GM12864 (cell line): ENCODE measurements at regions not wholly inside any gene's neighbourhood (a gene's known extent, or its start where the extent isn't known, plus 50 kb on each side); places are given as distances from the start of the nearest gene placed in this dataset.

Experiments used
- DNase-seq: peaks from one replicate; pipeline ENCODE4 v3.0.0-alpha.2; 2011; ENCODE audit warnings: low read depth
- H3K4me3 ChIP-seq: 2 replicates; pipeline ENCODE4 v1.5.1; 2011; ENCODE audit warnings: mild to moderate bottlenecking, low read depth, low read length, control low read depth
- TF ChIP-seq, protein P1 (sequence below): IDR thresholded peaks from 2 replicates; pipeline ENCODE4 v1.5.1; 2011; ENCODE audit warnings: low read depth, mild to moderate bottlenecking, moderate library complexity, low read length, control low read depth, inconsistent platforms; ENCODE audit errors: missing control alignments

DNA sequence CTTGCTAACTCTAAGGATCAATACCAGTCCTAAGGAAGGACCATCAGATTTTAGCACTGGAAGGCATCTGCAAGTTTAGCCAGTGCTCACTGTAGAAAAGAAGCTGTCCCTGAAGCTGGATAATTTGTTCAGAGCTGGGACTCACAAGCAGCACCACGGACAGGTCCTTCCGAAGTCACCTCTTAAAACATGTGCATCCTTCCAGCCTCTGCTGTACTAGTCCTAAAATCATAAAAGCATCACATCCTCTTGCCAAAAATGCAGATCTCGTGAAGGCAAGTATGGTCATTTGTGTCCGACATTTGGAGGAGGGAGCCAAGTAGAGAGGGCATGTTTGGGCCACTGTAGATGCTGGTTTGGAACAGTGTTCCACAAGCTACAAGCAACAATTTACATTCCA lies 506.9 kb downstream of the RBFOX1 start:
- no peak overlapping the region for H3K4me3 ChIP-seq
- no peak for DNase-seq
- TF ChIP-seq, protein P1, sequence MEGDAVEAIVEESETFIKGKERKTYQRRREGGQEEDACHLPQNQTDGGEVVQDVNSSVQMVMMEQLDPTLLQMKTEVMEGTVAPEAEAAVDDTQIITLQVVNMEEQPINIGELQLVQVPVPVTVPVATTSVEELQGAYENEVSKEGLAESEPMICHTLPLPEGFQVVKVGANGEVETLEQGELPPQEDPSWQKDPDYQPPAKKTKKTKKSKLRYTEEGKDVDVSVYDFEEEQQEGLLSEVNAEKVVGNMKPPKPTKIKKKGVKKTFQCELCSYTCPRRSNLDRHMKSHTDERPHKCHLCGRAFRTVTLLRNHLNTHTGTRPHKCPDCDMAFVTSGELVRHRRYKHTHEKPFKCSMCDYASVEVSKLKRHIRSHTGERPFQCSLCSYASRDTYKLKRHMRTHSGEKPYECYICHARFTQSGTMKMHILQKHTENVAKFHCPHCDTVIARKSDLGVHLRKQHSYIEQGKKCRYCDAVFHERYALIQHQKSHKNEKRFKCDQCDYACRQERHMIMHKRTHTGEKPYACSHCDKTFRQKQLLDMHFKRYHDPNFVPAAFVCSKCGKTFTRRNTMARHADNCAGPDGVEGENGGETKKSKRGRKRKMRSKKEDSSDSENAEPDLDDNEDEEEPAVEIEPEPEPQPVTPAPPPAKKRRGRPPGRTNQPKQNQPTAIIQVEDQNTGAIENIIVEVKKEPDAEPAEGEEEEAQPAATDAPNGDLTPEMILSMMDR: no peak

DNA sequence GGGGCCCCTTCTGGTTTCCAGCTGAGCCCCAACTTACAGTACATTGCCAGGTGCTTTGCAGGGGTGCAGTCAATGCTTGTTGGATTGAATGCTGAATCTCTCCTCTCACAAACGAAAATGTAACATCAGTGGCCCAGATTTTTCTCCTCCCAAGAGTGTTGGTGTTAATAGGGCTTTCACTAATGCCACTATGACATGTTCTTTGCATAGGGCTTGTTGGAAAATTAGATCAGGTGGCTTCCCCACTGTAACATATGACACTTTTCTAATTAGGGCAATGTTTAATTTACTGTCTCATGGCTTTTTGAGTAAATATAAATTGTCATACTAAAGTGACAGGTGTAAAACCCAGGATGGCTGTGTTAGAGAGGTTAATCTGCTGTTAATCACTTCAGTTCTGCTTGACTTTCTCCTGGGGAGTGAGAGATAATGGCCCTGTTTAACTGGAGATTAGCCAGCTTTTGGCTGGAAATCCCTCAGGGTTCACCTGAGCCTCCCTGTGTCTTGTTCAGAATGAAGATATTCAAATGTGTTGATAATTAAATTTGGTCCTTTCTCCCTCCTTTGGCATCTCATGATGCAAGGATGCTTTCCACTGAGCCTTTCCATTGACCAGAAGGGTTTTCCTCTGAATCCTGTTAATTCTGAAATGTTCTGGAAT lies 502.3 kb downstream of the RBFOX1 start:
- TF ChIP-seq, protein P1: no peak
- DNase-seq: no peak

DNA sequence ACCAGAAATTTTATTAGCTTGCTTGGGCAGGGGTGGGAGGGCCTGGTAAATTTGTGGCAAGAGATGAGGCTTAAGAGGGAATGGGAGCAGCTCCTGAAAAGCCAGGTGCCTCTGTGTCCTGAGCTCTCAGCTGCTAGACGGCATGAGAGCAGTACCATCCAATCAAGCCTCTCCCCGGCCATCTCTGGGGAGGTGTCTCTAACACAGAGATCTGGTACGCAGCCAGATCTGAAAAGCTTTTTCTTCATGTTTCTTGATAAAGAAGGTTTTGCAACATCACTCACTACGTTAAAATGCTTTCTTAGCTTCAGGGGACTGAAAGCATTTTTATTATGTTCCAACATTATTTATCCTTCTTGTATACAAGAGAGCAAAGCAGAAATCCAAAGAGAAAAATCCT lies 488.2 kb downstream of the RBFOX1 start:
- TF ChIP-seq, protein P1: no peak
- no peak overlapping the region for H3K4me3 ChIP-seq
- DNase-seq: no peak

More for the DNA sequence above, 502.3 kb downstream of the RBFOX1 start:
- no peak overlapping the region for H3K4me3 ChIP-seq

DNA sequence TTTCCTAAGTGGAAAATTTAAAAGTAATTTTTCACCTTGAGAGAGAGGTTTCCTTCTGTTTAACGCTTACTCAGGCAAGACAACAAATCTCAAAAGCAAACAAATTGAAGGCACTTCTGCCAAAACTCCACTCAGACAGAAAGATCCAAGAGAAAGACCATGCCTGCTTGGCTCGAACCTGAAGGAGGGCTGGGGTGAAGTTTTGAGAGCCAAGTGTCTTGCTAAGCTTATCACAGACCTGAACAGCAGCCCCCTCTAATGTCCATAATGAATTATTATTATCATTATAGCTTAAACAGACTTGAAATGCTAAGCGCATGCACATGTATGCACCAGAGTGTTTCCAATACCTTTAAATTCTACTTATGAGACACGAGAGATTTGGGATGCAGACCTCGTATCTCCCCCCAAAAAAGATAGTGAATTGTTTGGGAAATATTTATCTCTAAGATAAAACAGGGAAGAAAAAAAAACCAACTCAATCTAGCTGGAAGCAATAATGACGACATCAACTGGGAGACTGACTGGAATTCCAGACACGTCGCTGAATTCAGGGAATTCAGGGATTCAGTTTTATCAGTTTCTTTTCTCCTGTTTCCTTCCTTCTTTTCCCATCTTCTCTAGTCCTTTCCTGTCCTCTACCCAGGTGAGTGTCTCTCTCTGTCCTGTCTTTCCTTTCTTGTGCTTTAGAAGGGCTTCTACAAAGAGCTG lies 473.2 kb downstream of the RBFOX1 start:
- DNase-seq: no peak
- no peak overlapping the region for H3K4me3 ChIP-seq
- TF ChIP-seq, protein P1: no peak

DNA sequence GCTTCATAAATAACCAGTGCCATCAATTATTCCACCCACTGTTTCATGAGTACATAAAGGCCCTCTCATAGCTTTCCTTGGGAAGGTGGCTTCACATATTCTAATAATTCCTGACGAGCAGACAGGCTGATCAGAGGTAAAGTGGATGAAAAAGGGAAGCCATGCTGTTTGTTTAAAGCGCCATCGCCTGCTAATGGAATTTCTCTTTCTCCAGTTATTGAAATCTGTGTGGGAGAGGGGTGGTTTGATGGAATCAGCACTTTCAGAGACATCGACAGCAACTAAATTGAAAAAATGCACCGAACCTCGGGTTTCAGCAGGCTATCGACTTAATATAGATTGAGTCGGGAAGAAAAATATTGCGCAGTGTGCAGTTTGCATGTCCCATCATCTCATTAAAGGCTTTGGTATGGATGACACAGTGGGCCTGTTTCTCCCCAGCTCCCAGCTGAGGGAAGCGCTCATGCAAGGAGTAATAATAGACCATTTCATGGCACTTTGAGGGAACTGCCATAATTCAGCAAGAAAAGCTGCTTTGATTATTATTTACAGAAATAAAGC lies 472.1 kb downstream of the RBFOX1 start:
- H3K4me3 ChIP-seq: no peak overlapping the region
- TF ChIP-seq, protein P1: no peak
- DNase-seq: no peak

DNA sequence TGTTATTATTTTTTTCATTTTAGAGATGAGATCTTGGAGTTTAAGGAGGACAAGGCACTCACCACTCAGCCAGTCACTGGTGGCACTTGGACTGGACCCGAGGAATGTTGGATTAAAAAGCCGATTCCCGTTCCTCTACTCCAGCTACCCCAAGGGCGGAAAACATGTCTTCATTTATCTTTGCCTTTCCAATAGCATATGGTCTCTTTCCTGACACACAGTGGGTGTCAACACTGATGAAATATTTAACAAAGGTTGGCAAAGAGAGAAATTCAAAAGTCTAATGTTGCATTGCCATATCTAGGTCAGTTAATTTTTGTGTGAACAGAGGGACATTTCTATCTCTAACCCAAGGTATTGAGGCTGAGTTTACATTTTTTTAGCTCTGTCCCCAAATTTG lies 459.7 kb downstream of the RBFOX1 start:
- TF ChIP-seq, protein P1: no peak
- no peak overlapping the region for H3K4me3 ChIP-seq
- DNase-seq: no peak
